AG09309 (cell line): ENCODE measurements at regions not wholly inside any gene's neighbourhood (a gene's known extent, or its start where the extent isn't known, plus 50 kb on each side); places are given as distances from the start of the nearest gene placed in this dataset.
"Not testable (repeated sequence)": the region's sequence is repeated elsewhere in the genome, so short reads cannot be mapped to it uniquely, and the experiment has no call there.

Experiments
- DNase-seq: peaks from one replicate; pipeline ENCODE4 v3.0.0-alpha.2; 2010; ENCODE audit warnings: low read depth
- H3K4me3 ChIP-seq: 2 replicates; pipeline ENCODE4 v1.5.1; 2011; ENCODE audit warnings: mild to moderate bottlenecking, low read depth, low read length, moderate library complexity; ENCODE audit not compliant: control insufficient read depth
- TF ChIP-seq, protein P1 (sequence below): IDR thresholded peaks from 2 replicates; pipeline ENCODE4 v1.5.1; 2011; ENCODE audit warnings: mild to moderate bottlenecking, low read depth, low read length, inconsistent platforms; ENCODE audit not compliant: insufficient read depth, control insufficient read depth; ENCODE audit errors: missing control alignments

DNA sequence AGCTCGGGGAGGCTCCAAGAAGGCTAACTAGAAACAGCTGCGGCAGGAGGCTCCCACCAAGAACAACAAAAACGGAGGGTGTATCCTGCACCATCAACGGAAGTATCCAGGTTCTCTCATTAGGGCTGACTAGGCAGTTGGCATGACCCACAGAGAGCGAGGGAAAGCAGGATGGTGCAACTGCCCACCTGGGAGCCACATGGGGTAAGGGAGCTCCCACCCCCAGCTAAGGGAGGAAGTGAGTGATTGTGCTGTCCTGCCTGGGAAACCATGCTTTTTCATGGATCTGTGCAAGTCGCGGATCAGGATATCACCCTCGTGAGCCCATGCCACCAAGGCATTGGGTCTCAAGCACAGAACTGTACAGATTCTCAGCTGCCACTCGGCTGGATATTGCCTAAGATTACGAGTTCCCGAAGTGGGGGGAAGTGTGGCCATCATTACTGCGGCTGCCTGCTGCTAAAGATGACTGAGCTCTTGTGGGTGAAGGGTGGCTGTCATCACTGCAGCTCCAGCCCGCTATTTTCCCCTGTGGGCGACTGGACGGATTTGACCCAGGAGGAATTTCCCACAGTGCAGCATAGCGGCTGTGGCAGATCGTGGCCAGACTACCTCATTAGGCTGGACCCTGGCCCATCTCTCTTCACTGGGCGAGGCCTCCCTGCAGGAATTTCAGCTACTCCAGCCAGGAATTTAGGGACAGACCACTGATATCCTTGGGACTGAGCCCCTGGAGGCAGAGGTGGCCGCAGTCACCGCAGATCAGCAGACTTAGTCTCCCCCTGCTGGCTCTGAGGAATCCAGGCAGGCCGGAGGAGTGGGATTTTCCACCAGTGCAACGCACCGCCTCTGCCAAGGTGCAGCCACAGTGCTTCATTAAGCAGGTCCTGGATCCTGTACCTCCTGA is 515.7 kb downstream of the FRK start:
- TF ChIP-seq, protein P1, sequence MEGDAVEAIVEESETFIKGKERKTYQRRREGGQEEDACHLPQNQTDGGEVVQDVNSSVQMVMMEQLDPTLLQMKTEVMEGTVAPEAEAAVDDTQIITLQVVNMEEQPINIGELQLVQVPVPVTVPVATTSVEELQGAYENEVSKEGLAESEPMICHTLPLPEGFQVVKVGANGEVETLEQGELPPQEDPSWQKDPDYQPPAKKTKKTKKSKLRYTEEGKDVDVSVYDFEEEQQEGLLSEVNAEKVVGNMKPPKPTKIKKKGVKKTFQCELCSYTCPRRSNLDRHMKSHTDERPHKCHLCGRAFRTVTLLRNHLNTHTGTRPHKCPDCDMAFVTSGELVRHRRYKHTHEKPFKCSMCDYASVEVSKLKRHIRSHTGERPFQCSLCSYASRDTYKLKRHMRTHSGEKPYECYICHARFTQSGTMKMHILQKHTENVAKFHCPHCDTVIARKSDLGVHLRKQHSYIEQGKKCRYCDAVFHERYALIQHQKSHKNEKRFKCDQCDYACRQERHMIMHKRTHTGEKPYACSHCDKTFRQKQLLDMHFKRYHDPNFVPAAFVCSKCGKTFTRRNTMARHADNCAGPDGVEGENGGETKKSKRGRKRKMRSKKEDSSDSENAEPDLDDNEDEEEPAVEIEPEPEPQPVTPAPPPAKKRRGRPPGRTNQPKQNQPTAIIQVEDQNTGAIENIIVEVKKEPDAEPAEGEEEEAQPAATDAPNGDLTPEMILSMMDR: no peak
- no peak for DNase-seq
- H3K4me3 ChIP-seq: no peak overlapping the region

DNA sequence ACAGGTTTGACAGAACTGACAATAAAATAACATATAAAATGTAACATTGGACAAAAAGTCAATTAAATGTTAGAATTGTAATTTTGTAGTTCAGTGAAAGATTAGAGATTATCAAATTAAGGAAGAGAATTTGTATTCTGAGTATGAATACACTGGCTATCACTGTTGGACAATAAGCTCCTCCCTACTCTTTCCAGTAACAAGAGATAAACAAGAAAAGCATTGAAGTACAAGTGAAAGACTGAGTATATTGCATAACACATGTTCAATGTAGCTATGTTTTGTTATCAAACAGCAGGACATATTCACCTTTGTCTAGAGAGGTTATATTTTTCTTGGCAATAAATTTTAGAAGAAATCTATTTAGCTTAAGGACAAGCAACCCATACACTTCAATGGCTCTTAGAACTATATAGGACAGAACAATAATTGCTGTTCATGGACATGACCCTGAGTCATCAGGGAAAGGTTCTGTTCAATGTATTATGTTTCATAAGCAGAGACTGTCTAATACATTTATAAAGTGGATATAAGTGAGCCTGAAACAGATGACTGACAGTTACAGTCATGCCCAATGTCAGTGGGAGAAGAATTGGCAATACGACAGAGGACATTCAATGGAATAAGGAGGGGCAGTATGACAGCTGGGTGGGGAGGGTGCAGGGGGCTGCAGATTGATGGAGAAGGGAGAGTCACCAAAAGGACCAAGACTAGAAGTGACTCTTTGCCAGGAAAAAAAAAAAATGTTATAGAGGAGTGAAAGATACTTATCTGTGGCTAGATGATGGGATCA is 520.4 kb downstream of the FRK start:
- no peak overlapping the region for H3K4me3 ChIP-seq
- DNase-seq: no peak
- TF ChIP-seq, protein P1: no peak

DNA sequence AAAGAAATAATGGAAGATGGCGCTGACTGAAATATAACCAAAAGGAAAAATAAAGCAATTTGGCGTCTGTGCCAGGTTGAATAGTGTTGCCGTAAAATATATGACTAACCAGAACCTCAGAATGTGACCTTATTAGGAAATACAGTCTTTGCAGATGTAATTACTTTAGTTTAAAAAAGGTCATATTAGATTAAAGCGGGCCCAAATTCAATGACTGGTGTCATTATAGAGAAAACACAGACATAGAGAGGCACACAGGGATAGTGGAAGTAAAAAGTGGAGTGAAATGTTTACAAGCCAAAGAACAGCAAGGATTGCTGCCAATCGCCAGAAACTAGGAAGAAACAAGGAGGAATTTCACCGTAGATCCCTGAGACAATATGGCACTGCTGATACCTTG is 521.2 kb downstream of the FRK start:
- TF ChIP-seq, protein P1: no peak
- no peak for DNase-seq
- H3K4me3 ChIP-seq: no peak overlapping the region

DNA sequence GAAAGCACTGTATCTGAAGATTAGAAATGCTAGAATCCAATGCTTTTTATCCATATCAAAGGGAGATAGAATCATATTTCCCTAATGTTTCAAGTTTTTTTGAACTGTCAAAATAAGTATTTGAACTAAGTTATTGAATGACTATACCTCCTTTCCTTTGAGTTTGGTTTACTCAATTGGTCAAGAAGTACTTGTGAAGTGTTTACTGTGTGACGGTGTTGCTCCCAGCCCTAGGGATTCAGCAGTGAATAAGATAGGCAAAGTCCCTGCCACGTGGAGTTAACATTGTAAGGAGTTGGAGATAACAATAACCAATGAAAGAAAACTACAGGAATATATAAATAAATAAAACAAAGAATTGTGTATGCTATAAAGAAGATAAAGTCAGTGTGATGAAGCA is 535.9 kb downstream of the FRK start:
- DNase-seq: no peak
- H3K4me3 ChIP-seq: no peak overlapping the region
- TF ChIP-seq, protein P1: no peak

DNA sequence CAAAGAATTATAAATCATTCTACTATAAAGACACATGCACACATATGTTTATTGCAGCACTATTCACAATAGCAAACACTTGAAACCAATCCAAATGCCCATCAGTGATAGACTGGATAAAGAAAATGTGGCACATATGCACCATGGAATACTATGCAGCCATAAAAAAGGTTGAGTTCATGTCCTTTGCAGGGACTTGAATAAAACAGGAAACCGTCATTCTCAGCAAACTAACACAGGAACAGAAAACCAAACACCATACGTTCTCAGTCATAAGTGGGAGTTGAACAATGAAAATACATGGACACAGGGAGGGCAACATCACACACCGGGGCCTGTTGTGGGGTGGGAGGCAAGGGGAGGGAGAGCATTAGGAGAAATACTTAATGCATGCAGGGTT is 538.9 kb downstream of the FRK start:
- not testable (repeated sequence) for DNase-seq, H3K4me3 ChIP-seq

DNA sequence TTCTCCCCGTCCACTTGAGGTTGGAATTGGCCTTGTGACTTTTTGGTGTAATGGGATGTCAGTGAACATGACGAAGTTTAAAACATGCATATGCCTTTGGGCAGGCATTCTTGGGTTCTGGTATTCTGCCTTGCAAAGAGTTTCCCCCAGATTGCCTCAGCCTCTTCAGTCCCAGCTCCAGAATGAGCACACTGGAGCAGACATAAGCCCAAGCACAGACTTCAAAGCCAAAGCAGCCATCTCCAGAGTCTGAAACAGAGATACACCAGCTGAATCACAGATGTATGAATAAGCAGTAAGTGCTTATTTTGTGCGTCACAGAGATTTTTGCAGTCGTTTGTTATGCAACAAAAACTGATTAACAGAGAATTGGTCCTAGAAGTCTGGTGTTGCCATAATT is 546.0 kb downstream of the FRK start:
- DNase-seq: peak; percentile 82
- TF ChIP-seq, protein P1: no peak
- no peak overlapping the region for H3K4me3 ChIP-seq

DNA sequence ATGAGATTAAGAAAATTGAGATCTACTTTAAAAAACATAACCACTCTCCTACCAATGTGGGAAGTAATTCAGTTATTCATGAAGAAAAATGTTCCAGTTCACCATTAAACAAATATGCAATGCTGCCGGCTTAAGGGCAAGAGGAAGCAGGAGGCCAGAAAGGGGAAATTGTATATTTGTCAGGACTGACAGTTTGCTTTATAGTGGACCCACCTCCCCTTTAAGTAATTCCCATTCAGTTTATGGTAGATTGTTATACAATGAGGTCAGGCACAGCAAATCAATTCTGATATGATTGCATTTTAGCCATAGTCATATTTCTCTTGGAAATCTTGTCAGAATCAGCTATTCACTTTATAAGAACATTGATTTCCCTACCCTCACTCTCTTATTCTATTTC is 547.8 kb downstream of the FRK start:
- DNase-seq: no peak
- H3K4me3 ChIP-seq: no peak overlapping the region
- TF ChIP-seq, protein P1: no peak
